ENCODE measurements at regions not wholly inside any gene's neighbourhood (a gene's known extent, or its start where the extent isn't known, plus 50 kb on each side); places are given as distances from the start of the nearest gene placed in this dataset.

DNA sequence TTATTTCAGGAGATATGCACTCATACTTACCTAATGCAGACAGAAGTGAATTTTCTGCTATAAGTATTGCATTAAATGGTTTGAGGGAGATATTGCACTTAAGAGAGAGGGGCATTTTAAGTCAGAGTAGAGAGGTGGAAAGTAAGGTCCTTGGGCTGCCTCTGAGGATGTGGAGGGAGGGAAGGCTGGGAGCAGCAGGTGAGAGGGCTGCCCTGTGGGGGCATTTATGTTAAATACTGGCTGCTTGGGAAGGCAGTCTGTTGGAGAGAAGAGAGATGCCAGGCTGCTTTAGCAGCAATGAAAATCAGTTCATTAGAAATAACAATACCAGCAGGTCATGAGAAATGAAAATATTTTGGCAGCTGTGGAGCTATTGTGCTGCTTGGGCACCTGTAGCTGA, 576.2 kb upstream of the HS6ST1 start:
- TF ChIP-seq, protein P1, sequence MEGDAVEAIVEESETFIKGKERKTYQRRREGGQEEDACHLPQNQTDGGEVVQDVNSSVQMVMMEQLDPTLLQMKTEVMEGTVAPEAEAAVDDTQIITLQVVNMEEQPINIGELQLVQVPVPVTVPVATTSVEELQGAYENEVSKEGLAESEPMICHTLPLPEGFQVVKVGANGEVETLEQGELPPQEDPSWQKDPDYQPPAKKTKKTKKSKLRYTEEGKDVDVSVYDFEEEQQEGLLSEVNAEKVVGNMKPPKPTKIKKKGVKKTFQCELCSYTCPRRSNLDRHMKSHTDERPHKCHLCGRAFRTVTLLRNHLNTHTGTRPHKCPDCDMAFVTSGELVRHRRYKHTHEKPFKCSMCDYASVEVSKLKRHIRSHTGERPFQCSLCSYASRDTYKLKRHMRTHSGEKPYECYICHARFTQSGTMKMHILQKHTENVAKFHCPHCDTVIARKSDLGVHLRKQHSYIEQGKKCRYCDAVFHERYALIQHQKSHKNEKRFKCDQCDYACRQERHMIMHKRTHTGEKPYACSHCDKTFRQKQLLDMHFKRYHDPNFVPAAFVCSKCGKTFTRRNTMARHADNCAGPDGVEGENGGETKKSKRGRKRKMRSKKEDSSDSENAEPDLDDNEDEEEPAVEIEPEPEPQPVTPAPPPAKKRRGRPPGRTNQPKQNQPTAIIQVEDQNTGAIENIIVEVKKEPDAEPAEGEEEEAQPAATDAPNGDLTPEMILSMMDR (IDR thresholded peaks at IDR 0.05) = no peak
- TF ChIP-seq POLR2A (IDR thresholded peaks at IDR 0.05) = no peak

Data from right lobe of liver (tissue), 4 donors.